ENCODE measurements at regions not wholly inside any gene's neighbourhood (a gene's known extent, or its start where the extent isn't known, plus 50 kb on each side); places are given as distances from the start of the nearest gene placed in this dataset.

GRCh38 chr13:62046512-62046911 lies 630.9 kb upstream of the PCDH20 start:
- DNase-seq (ENCODE audit: extremely low read depth, insufficient read length): no peak
- Histone ChIP-seq H3K4me3 (replicated peaks; ENCODE audit: low read depth, low read length) (no peak overlapping the region), H3K27me3 (replicated peaks; ENCODE audit: control insufficient read depth, insufficient read depth, low read length) (no peaks in the 10 kb centered on the region), H3K36me3 (ENCODE audit: control insufficient read depth, insufficient read depth, low read length) (no peaks in the 10 kb centered on the region)
- TF ChIP-seq CTCF (IDR thresholded peaks at IDR 0.05; ENCODE audit: insufficient read depth, low read length, poor library complexity, severe bottlenecking): no peak

GRCh38 chr13:62043600-62043999 lies 628.0 kb upstream of the PCDH20 start:
- TF ChIP-seq CTCF (IDR thresholded peaks at IDR 0.05; ENCODE audit: insufficient read depth, low read length, poor library complexity, severe bottlenecking): no peak
- Histone ChIP-seq H3K36me3 (ENCODE audit: control insufficient read depth, insufficient read depth, low read length) (no peaks in the 10 kb centered on the region), H3K27me3 (replicated peaks; ENCODE audit: control insufficient read depth, insufficient read depth, low read length) (no peaks in the 10 kb centered on the region), H3K4me3 (replicated peaks; ENCODE audit: low read depth, low read length) (no peak overlapping the region)
- no peak for DNase-seq (ENCODE audit: extremely low read depth, insufficient read length)

GRCh38 chr13:62040806-62041205 lies 625.2 kb upstream of the PCDH20 start:
- no peak for DNase-seq (ENCODE audit: extremely low read depth, insufficient read length)
- H3K36me3 ChIP-seq (ENCODE audit: control insufficient read depth, insufficient read depth, low read length): no peaks in the 10 kb centered on the region
- H3K4me3 ChIP-seq (replicated peaks; ENCODE audit: low read depth, low read length): no peak overlapping the region
- no peaks in the 10 kb centered on the region for H3K27me3 ChIP-seq (replicated peaks; ENCODE audit: control insufficient read depth, insufficient read depth, low read length)
- TF ChIP-seq CTCF (IDR thresholded peaks at IDR 0.05; ENCODE audit: insufficient read depth, low read length, poor library complexity, severe bottlenecking): no peak

GRCh38 chr13:62040078-62040477 lies 624.4 kb upstream of the PCDH20 start:
- TF ChIP-seq CTCF (IDR thresholded peaks at IDR 0.05; ENCODE audit: insufficient read depth, low read length, poor library complexity, severe bottlenecking): no peak
- no peaks in the 10 kb centered on the region for H3K27me3 ChIP-seq (replicated peaks; ENCODE audit: control insufficient read depth, insufficient read depth, low read length)
- no peak overlapping the region for H3K4me3 ChIP-seq (replicated peaks; ENCODE audit: low read depth, low read length)
- H3K36me3 ChIP-seq (ENCODE audit: control insufficient read depth, insufficient read depth, low read length): no peaks in the 10 kb centered on the region
- no peak for DNase-seq (ENCODE audit: extremely low read depth, insufficient read length)

- no peak overlapping the region for H3K4me3 ChIP-seq (replicated peaks; ENCODE audit: low read depth, low read length)
- H3K36me3 ChIP-seq (ENCODE audit: control insufficient read depth, insufficient read depth, low read length): no peaks in the 10 kb centered on the region
- no peak for TF ChIP-seq CTCF (IDR thresholded peaks at IDR 0.05; ENCODE audit: insufficient read depth, low read length, poor library complexity, severe bottlenecking)
- peak; percentile 34 for DNase-seq (ENCODE audit: extremely low read depth, insufficient read length)
- no peaks in the 10 kb centered on the region for H3K27me3 ChIP-seq (replicated peaks; ENCODE audit: control insufficient read depth, insufficient read depth, low read length)
These were observed 622.6 kb upstream of the PCDH20 start for GRCh38 chr13:62038214-62038613.

GRCh38 chr13:62035981-62036380 lies 620.3 kb upstream of the PCDH20 start:
- Histone ChIP-seq H3K27me3 (replicated peaks; ENCODE audit: control insufficient read depth, insufficient read depth, low read length) (no peaks in the 10 kb centered on the region), H3K4me3 (replicated peaks; ENCODE audit: low read depth, low read length) (no peak overlapping the region), H3K36me3 (ENCODE audit: control insufficient read depth, insufficient read depth, low read length) (no peaks in the 10 kb centered on the region)
- no peak for TF ChIP-seq CTCF (IDR thresholded peaks at IDR 0.05; ENCODE audit: insufficient read depth, low read length, poor library complexity, severe bottlenecking)
- DNase-seq (ENCODE audit: extremely low read depth, insufficient read length): no peak
